ENCODE measurements at regions not wholly inside any gene's neighbourhood (a gene's known extent, or its start where the extent isn't known, plus 50 kb on each side); places are given as distances from the start of the nearest gene placed in this dataset.

GRCh38 chr16:54398986-54399385 lies 112.4 kb upstream of the IRX3 start:
- H3K4me3 Mint-ChIP-seq, result no peak overlapping the region
- H3K27ac Mint-ChIP-seq, result no peak overlapping the region
- CTCF ChIA-PET, result no interaction called here
- H3K9me3 Mint-ChIP-seq, result peaks cover 3% of the 10 kb centered on the region
- no peaks in the 10 kb centered on the region for H3K27me3 Mint-ChIP-seq
- no peaks in the 10 kb centered on the region for H3K4me1 Mint-ChIP-seq
- no peak for DNase-seq
- H3K36me3 Mint-ChIP-seq, result no peaks in the 10 kb centered on the region

DNA sequence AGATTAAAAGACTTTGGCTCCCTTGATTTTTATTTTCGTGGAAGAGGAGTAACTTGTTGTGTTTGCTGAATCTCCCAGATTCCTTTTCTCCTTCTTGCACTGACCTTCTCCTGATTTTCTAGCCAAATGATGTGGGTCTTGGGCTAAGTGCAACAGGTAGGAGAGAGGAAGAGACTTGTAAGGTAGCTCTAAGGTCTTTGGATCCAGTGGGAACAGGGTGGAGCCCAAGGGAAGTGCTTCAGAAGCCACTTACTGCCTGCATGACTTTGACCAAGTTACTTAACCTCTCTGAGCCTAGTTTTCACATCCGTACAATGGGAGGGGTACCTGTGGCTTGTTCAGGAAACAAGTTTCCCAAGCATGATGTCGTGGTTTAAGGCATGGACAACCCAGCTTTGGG lies 111.3 kb upstream of the IRX3 start:
- Mint-ChIP-seq H3K27ac (no peak overlapping the region), H3K4me3 (no peak overlapping the region), H3K9me3 (peaks cover 3% of the 10 kb centered on the region), H3K27me3 (no peaks in the 10 kb centered on the region), H3K4me1 (no peaks in the 10 kb centered on the region), H3K36me3 (no peaks in the 10 kb centered on the region)
- CTCF ChIA-PET, result no interaction called here
- DNase-seq, result no peak

DNA sequence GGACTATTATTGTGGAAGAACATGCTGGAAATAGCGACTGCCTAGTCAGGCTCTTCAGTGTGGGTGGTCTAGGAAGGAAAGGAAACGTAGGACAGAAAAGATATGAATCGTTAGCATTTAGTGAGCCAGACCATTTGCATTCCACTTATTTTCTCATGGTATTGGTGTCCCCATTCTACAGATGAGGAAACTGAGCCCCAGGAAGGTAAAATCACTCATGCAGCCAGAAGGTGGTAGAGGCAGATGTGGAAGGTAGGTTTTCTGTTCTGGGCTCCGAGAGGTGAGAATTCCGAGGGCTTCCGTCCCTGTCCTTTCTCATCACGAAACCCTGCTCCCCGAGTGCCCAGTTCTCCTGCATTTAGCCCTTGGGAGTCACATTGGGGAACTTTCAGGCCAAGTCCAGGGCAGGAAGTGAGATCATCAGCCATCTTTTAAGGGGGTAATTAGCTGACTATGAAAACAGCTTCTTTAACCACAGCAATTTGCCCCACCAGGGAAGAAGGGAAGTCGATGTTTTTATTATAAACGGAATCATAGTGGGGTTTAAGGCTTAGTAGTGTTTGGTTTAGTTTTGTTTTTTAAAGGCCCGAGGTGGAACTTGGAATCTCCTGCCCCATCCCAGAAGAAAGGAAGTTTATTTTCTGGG lies 110.7 kb upstream of the IRX3 start:
- H3K4me3 Mint-ChIP-seq, result no peak overlapping the region
- H3K4me1 Mint-ChIP-seq, result no peaks in the 10 kb centered on the region
- H3K27ac Mint-ChIP-seq, result no peak overlapping the region
- CTCF ChIA-PET, result no interaction called here
- no peaks in the 10 kb centered on the region for H3K36me3 Mint-ChIP-seq
- no peak for DNase-seq
- H3K27me3 Mint-ChIP-seq, result no peaks in the 10 kb centered on the region
- H3K9me3 Mint-ChIP-seq, result peaks cover 3% of the 10 kb centered on the region

GRCh38 chr16:54389836-54390494 lies 103.4 kb upstream of the IRX3 start:
- Mint-ChIP-seq H3K4me1 (no peaks in the 10 kb centered on the region), H3K27ac (no peak overlapping the region), H3K36me3 (no peaks in the 10 kb centered on the region), H3K9me3 (no peaks in the 10 kb centered on the region), H3K27me3 (no peaks in the 10 kb centered on the region), H3K4me3 (no peak overlapping the region)
- CTCF ChIA-PET, result no interaction called here
- DNase-seq, result no peak

DNA sequence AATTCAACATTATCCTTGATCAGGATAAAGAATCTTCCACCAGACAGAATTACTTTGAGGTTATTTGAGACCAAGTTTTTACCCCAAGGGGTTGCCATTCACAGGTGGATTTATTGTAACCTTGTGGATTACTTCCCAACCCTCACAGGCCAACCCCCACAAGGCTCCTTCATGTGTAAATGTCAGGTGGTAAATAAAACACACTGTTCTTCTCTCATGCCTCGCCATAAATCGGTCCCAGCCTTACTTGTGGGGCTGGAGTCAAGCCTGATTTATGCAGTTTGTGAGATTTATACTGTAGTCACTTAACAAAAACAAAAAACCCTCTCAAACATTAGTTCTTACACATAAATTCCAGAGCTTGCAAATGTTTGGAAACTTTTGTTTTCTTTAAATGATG lies 98.6 kb upstream of the IRX3 start:
- no peak overlapping the region for H3K4me3 Mint-ChIP-seq
- DNase-seq, result no peak
- no peaks in the 10 kb centered on the region for H3K4me1 Mint-ChIP-seq
- no peaks in the 10 kb centered on the region for H3K27me3 Mint-ChIP-seq
- no peak overlapping the region for H3K27ac Mint-ChIP-seq
- peaks cover 15% of the 10 kb centered on the region for H3K9me3 Mint-ChIP-seq
- H3K36me3 Mint-ChIP-seq, result no peaks in the 10 kb centered on the region
- CTCF ChIA-PET, result no interaction called here

DNA sequence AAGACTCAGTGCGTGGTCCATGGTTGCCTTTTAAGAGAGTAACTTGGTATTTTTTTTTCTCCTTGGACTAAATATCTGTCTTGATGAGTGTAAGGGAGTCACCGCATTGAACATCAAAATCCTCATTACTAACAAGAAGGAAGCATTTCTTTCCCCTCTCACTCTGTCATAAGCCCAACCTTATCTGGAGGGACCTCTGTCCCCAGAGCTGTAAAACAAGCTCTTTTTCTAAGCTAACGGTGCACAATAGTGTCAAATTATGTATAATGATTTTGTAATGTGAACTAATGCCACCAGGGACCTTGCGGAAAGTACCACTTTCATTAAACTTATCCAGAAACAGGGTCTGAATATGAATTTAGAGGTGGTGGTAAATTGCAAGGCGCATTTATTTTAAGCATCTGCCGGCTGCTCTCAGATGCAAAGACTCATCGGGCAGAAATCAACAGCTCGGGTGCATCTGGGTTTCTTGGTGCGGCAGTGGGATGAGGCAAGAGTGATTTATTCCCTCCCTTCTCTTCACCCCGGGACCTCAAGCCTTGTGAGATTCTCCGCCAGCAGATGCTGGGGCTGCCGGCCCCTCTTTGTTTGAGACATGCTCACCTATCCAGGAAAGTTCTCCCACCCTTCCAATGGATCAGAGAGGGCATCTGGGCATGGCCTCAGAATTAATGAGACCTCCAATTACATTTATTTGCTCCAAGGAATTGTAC lies 95.2 kb upstream of the IRX3 start:
- CTCF ChIA-PET, result no interaction called here
- Mint-ChIP-seq H3K4me1 (no peaks in the 10 kb centered on the region), H3K27me3 (no peaks in the 10 kb centered on the region), H3K9me3 (peaks cover 32% of the 10 kb centered on the region), H3K4me3 (no peak overlapping the region), H3K27ac (no peak overlapping the region), H3K36me3 (no peaks in the 10 kb centered on the region)
- no peak for DNase-seq

- peaks cover 48% of the 10 kb centered on the region for H3K27me3 Mint-ChIP-seq
- H3K27ac Mint-ChIP-seq, result no peak overlapping the region
- peaks cover 3% of the 10 kb centered on the region for H3K4me1 Mint-ChIP-seq
- no peaks in the 10 kb centered on the region for H3K36me3 Mint-ChIP-seq
- CTCF ChIA-PET, result no interaction called here
- no peak overlapping the region for H3K4me3 Mint-ChIP-seq
- no peak for DNase-seq
- peaks cover 18% of the 10 kb centered on the region for H3K9me3 Mint-ChIP-seq
Observed at GRCh38 chr16:54375071-54375470, 88.5 kb upstream of the IRX3 start.

DNA sequence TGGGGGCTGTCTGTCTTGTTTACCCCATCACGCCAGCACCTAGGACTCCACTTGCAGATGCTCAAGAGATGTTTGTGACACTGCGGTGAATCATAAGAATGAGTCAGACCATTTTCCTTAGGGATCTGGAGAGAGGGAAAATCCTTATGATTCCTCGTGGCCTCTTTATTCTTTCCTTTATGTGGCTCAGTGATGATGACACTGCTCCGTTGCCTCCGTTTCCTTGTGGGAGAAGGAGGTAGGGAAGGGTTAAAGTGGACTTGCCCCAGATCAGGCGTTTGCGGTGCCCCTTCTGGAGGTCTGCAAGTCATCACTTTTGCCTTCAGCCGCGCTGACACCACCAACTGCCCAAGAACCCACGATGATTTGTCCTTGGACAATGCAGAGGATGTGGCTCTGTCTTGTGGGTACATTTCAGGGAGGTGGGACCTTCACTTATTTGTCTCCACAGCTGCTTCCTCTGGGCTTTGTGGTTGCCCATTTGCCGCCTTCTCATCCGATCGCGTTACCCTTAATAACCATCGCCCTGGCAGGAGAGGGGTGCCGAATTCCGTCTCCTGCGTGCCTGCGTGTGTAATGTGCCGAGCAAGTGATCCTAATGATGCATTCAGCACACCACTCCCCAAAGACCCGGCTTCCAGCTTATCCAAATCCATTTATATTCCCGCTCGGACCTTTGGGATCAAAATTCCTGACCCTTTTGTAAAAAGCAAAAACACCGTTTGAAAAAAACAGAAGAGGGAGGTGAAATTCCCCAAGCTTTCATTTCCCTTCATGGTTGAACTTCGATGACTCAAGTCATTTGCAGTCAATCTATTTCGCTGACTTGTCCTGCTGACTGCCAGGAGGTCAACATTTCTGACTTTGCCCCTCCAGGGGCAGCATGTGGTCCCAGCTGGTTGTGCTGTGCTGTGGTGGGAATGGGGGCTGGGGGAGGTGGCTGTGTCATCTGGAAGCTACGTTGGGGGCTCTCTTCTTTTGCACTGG lies 87.2 kb upstream of the IRX3 start:
- H3K4me3 Mint-ChIP-seq, result no peak overlapping the region
- no peak for DNase-seq
- H3K36me3 Mint-ChIP-seq, result no peaks in the 10 kb centered on the region
- H3K27ac Mint-ChIP-seq, result no peak overlapping the region
- CTCF ChIA-PET, result no interaction called here
- peaks cover 53% of the 10 kb centered on the region for H3K27me3 Mint-ChIP-seq
- H3K9me3 Mint-ChIP-seq, result peaks cover 6% of the 10 kb centered on the region
- peaks cover 3% of the 10 kb centered on the region for H3K4me1 Mint-ChIP-seq

DNA sequence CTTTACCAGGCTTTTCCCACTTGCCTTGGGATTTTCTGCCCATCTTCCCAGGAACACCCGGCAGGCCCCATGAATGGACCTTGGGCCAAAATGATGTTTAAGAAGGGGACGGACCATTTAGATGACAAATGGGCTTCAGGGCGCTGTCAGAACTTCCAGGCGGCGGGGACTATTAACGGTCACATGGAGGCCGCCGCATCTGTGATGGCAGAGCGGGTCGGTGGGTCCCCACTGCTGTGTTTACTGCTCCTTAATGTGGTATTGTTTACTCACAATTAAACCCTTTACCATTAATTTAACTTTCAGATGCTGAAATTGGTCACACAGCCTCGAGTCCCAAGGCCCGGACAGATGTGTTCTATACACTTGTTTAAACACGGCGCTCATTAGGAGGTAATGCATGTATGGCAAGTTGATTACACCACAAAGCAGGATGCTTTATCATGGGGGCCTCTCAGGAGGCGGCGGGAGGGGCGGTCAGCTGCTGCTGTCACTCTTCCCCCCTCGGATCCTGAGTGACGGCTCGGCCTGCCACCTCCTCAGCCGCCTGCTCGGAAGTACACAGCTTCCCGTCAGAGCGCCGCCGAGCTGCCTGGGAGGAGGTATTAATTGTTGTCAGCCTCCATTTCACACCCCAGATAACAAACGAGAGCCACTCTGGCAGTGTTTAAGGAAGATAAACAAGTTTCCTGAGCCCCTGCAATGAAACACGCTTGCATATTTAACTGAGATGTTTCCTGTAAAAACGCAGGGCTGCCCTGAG lies 83.9 kb upstream of the IRX3 start:
- H3K36me3 Mint-ChIP-seq, result no peaks in the 10 kb centered on the region
- no peaks in the 10 kb centered on the region for H3K9me3 Mint-ChIP-seq
- DNase-seq, result no peak
- H3K4me1 Mint-ChIP-seq, result peaks cover 3% of the 10 kb centered on the region
- H3K27me3 Mint-ChIP-seq, result peaks cover 53% of the 10 kb centered on the region
- H3K4me3 Mint-ChIP-seq, result no peak overlapping the region
- no peak overlapping the region for H3K27ac Mint-ChIP-seq
- CTCF ChIA-PET, result no interaction called here

- H3K36me3 Mint-ChIP-seq, result no peaks in the 10 kb centered on the region
- H3K27me3 Mint-ChIP-seq, result peaks cover 47% of the 10 kb centered on the region
Observed at GRCh38 chr16:54369861-54370260, 83.3 kb upstream of the IRX3 start.

GRCh38 chr16:54366943-54367342 lies 80.4 kb upstream of the IRX3 start:
- no peaks in the 10 kb centered on the region for H3K9me3 Mint-ChIP-seq
- H3K27me3 Mint-ChIP-seq, result peaks cover 30% of the 10 kb centered on the region
- CTCF ChIA-PET, result no interaction called here
- no peak overlapping the region for H3K27ac Mint-ChIP-seq
- no peak for DNase-seq
- no peak overlapping the region for H3K4me3 Mint-ChIP-seq
- no peaks in the 10 kb centered on the region for H3K4me1 Mint-ChIP-seq
- no peaks in the 10 kb centered on the region for H3K36me3 Mint-ChIP-seq

More at GRCh38 chr16:54369861-54370260, 83.3 kb upstream of the IRX3 start:
- DNase-seq, result no peak
- Mint-ChIP-seq H3K4me3 (no peak overlapping the region), H3K9me3 (no peaks in the 10 kb centered on the region), H3K4me1 (peaks cover 3% of the 10 kb centered on the region), H3K27ac (no peak overlapping the region)
- CTCF ChIA-PET, result no interaction called here

GRCh38 chr16:54365990-54366634 lies 79.5 kb upstream of the IRX3 start:
- peaks cover 35% of the 10 kb centered on the region for H3K27me3 Mint-ChIP-seq
- no peak overlapping the region for H3K4me3 Mint-ChIP-seq
- H3K36me3 Mint-ChIP-seq, result no peaks in the 10 kb centered on the region
- H3K4me1 Mint-ChIP-seq, result no peaks in the 10 kb centered on the region
- DNase-seq, result no peak
- no peak overlapping the region for H3K27ac Mint-ChIP-seq
- no peaks in the 10 kb centered on the region for H3K9me3 Mint-ChIP-seq
- CTCF ChIA-PET, result no interaction called here

GRCh38 chr16:54363766-54364165 lies 77.2 kb upstream of the IRX3 start:
- no peak overlapping the region for H3K27ac Mint-ChIP-seq
- DNase-seq, result no peak
- H3K9me3 Mint-ChIP-seq, result no peaks in the 10 kb centered on the region
- H3K4me3 Mint-ChIP-seq, result no peak overlapping the region
- CTCF ChIA-PET, result no interaction called here
- peaks cover 21% of the 10 kb centered on the region for H3K27me3 Mint-ChIP-seq
- no peaks in the 10 kb centered on the region for H3K4me1 Mint-ChIP-seq
- H3K36me3 Mint-ChIP-seq, result no peaks in the 10 kb centered on the region

Measured in activated naive CD4-positive, alpha-beta T cell treated with anti-CD3 and anti-CD28 coated beads, Interleukin-2, amount 10 ng/mL, durations not matched to agents 7 days and 5 days (primary cell).